HL-60 (cell line): ENCODE measurements at regions not wholly inside any gene's neighbourhood (a gene's known extent, or its start where the extent isn't known, plus 50 kb on each side); places are given as distances from the start of the nearest gene placed in this dataset.

Source experiments
- DNase-seq, 2 experiments: peaks; one replicate each; pipeline ENCODE4 v3.0.0-alpha.2; 2010 to 2020; ENCODE audit warnings: low read depth in 1 of 2, low spot score in 1 of 2
- H3K27ac ChIP-seq: fragments of 250-450 bp; sonication (Bioruptor Pico); replicated peaks from 2 replicates; pipeline ENCODE4 v1.5.1; 2020; ENCODE audit warnings: mild to moderate bottlenecking, moderate library complexity
- H3K27me3 ChIP-seq: fragments of 250-450 bp; sonication (Bioruptor Pico); 2 replicates; pipeline ENCODE4 v1.5.1; 2021; ENCODE audit warnings: mild to moderate bottlenecking, moderate library complexity; ENCODE audit not compliant: insufficient read depth, poor library complexity, severe bottlenecking
- H3K4me3 ChIP-seq: replicated peaks from 2 replicates; pipeline ENCODE4 v1.5.1; 2011; ENCODE audit warnings: mild to moderate bottlenecking, control low read depth, low read length; ENCODE audit not compliant: insufficient read depth
- GABPA ChIP-seq: IDR thresholded peaks from 2 replicates; pipeline ENCODE4 v1.6.1; 2012; ENCODE audit warnings: low read depth
- POLR2AphosphoS5 ChIP-seq: IDR thresholded peaks from 2 replicates; pipeline ENCODE4 v1.6.1; 2012; ENCODE audit warnings: low read depth
- SPI1 ChIP-seq: IDR thresholded peaks from 2 replicates; pipeline ENCODE4 v1.6.1; 2012; ENCODE audit warnings: low read depth, mild to moderate bottlenecking, borderline replicate concordance
- TF ChIP-seq, protein P1 (sequence below): IDR thresholded peaks from one replicate; pipeline ENCODE4 v1.5.1; 2011; ENCODE audit warnings: low read length, control low read depth, inconsistent platforms; ENCODE audit not compliant: insufficient read depth
- TF ChIP-seq, protein P2 (sequence below): IDR thresholded peaks from 2 replicates; pipeline ENCODE4 v1.6.1; 2012; ENCODE audit warnings: low read depth; ENCODE audit not compliant: insufficient replicate concordance

DNA sequence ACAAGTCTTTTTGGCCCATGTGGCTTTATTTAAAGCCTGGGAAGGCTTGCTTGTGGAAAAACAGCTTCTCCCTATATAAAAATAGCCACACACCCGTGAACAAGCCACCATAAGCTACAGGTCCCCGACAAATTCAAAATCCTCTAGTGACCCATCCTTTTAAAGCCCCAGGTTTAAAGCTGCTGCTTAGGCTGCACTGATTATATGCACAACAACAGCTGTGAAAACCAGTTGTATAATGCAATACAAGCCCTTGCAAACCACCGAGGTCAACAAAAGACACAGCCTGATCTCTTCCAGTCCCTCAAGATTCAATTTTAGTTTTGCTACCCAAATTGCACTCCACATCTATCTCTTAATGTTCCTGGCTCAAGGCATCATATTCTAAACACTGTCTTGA, 186.0 kb upstream of the WDFY3 start:
- no peak overlapping the region for H3K27ac ChIP-seq

DNA sequence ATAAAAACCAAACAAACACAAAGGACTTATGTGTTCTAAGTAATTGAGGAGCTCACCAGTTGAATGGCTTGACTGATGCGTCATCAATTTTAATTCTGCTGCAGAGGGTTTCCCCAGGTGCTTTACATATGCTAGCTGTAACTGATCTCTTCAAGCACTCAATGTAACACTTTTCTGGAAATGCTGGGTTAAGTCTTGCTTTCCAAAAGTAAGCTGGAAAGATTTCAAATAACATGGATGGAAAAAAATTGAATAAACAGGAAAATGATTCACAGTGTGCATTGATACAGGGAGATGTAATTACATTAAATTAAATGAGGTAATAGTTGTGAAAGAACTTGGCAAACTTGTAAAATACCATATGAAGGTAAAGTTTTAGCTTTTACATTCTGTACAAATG, 186.7 kb upstream of the WDFY3 start:
- TF ChIP-seq GABPA (no peak), POLR2AphosphoS5 (no peak), SPI1 (no peak)
- TF ChIP-seq, protein P1, sequence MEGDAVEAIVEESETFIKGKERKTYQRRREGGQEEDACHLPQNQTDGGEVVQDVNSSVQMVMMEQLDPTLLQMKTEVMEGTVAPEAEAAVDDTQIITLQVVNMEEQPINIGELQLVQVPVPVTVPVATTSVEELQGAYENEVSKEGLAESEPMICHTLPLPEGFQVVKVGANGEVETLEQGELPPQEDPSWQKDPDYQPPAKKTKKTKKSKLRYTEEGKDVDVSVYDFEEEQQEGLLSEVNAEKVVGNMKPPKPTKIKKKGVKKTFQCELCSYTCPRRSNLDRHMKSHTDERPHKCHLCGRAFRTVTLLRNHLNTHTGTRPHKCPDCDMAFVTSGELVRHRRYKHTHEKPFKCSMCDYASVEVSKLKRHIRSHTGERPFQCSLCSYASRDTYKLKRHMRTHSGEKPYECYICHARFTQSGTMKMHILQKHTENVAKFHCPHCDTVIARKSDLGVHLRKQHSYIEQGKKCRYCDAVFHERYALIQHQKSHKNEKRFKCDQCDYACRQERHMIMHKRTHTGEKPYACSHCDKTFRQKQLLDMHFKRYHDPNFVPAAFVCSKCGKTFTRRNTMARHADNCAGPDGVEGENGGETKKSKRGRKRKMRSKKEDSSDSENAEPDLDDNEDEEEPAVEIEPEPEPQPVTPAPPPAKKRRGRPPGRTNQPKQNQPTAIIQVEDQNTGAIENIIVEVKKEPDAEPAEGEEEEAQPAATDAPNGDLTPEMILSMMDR: no peak
- TF ChIP-seq, protein P2, sequence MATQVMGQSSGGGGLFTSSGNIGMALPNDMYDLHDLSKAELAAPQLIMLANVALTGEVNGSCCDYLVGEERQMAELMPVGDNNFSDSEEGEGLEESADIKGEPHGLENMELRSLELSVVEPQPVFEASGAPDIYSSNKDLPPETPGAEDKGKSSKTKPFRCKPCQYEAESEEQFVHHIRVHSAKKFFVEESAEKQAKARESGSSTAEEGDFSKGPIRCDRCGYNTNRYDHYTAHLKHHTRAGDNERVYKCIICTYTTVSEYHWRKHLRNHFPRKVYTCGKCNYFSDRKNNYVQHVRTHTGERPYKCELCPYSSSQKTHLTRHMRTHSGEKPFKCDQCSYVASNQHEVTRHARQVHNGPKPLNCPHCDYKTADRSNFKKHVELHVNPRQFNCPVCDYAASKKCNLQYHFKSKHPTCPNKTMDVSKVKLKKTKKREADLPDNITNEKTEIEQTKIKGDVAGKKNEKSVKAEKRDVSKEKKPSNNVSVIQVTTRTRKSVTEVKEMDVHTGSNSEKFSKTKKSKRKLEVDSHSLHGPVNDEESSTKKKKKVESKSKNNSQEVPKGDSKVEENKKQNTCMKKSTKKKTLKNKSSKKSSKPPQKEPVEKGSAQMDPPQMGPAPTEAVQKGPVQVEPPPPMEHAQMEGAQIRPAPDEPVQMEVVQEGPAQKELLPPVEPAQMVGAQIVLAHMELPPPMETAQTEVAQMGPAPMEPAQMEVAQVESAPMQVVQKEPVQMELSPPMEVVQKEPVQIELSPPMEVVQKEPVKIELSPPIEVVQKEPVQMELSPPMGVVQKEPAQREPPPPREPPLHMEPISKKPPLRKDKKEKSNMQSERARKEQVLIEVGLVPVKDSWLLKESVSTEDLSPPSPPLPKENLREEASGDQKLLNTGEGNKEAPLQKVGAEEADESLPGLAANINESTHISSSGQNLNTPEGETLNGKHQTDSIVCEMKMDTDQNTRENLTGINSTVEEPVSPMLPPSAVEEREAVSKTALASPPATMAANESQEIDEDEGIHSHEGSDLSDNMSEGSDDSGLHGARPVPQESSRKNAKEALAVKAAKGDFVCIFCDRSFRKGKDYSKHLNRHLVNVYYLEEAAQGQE: no peak
- no peak for DNase-seq

More for the DNA sequence above, 186.0 kb upstream of the WDFY3 start:
- TF ChIP-seq GABPA (no peak), POLR2AphosphoS5 (no peak), SPI1 (no peak)
- TF ChIP-seq, protein P1: no peak
- TF ChIP-seq, protein P2: no peak
- no peak overlapping the region for H3K4me3 ChIP-seq
- H3K27me3 ChIP-seq: no peaks in the 10 kb centered on the region
- DNase-seq: no peak

DNA sequence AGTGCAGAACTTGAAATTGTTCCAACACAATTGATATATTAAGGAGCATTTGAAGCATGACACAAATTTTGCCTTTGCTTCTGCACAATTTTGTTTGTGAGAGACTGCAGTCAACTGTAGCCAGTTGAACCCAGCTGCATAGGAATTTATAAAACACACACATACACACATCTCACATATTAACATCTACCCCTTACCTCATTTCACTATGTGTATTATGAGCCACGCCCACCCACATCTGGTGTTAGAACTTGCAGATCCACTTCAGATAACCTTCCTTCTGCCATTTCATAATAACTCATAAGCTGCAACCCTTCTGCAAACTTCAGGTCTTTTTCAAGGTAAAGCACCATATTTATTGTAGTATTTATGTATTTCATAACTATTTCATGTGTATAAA, 188.1 kb upstream of the WDFY3 start:
- H3K27me3 ChIP-seq: no peaks in the 10 kb centered on the region
- DNase-seq: no peak
- TF ChIP-seq SPI1: no peak
- no peak overlapping the region for H3K4me3 ChIP-seq
- no peak overlapping the region for H3K27ac ChIP-seq

More for the DNA sequence above, 186.7 kb upstream of the WDFY3 start:
- no peak overlapping the region for H3K4me3 ChIP-seq
- no peak overlapping the region for H3K27ac ChIP-seq
- no peaks in the 10 kb centered on the region for H3K27me3 ChIP-seq

DNA sequence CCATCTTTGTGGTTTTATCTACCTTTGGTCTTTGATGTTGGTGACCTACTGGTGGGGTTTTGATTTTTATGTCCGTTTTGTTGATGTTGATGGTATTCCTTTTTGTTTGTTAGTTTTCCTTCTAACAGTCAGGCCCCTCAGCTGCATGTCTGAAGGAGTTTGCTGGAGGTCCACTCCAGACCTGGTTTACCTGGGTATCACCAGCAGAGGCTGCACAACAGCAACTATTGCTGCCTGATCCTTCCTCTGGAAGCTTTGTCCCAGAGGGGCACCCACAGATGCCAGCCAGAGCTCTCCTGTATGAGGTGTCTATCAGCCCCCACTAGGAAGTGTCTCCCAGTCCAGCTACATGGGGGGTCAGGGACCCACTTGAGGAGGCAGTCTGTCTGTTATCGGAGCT, 199.3 kb upstream of the WDFY3 start:
- TF ChIP-seq, protein P1: no peak
- TF ChIP-seq GABPA: no peak
- no peak for TF ChIP-seq POLR2AphosphoS5
- TF ChIP-seq, protein P2: no peak
- no peak for TF ChIP-seq SPI1
- no peak overlapping the region for H3K4me3 ChIP-seq
- H3K27me3 ChIP-seq: no peaks in the 10 kb centered on the region
- no peak overlapping the region for H3K27ac ChIP-seq
- no peak for DNase-seq
